ENCODE measurements at regions not wholly inside any gene's neighbourhood (a gene's known extent, or its start where the extent isn't known, plus 50 kb on each side); places are given as distances from the start of the nearest gene placed in this dataset.
"Not testable (repeated sequence)": the region's sequence is repeated elsewhere in the genome, so short reads cannot be mapped to it uniquely, and the experiment has no call there.

DNA sequence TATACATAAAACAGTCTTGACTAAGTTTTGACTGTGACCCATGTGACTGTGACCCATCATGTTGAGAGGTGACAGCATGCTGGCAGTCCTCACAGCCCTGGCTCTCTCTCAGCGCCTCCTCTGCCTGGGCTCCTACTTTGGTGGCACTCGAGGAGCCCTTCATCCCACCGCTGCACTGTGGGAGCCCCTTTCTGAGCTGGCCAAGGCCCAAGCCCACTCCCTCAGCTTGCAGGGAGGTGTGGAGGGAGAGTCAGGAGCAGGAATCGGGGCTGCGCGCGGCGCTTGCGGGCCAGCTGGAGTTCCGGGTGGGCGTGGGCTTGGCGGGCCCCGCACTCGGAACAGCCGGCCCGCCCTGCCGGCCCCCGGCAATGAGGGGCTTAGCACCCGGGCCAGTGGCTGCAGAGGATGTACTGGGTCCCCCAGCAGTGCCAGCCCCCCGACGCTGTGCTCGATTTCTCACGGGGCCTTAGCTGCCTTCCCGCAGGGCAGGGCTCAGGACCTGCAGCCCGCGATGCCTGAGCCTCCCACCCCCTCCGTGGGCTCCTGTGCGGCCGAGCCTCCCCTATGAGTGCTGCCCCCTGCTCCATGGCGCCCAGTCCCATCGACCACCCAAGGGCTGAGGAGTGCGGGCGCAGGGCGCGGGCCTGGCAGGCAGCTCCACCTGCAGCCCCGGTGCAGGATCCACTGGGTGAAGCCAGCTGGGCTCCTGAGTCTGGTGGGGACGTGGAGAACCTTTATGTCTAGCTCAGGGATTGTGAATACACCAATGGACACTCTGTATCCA lies 955.9 kb upstream of the FAT3 start:
- TF ChIP-seq, protein P1, sequence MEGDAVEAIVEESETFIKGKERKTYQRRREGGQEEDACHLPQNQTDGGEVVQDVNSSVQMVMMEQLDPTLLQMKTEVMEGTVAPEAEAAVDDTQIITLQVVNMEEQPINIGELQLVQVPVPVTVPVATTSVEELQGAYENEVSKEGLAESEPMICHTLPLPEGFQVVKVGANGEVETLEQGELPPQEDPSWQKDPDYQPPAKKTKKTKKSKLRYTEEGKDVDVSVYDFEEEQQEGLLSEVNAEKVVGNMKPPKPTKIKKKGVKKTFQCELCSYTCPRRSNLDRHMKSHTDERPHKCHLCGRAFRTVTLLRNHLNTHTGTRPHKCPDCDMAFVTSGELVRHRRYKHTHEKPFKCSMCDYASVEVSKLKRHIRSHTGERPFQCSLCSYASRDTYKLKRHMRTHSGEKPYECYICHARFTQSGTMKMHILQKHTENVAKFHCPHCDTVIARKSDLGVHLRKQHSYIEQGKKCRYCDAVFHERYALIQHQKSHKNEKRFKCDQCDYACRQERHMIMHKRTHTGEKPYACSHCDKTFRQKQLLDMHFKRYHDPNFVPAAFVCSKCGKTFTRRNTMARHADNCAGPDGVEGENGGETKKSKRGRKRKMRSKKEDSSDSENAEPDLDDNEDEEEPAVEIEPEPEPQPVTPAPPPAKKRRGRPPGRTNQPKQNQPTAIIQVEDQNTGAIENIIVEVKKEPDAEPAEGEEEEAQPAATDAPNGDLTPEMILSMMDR (IDR thresholded peaks at IDR 0.05; ENCODE audit: low read depth, low read length): not testable (repeated sequence)
- not testable (repeated sequence) for TF ChIP-seq EZH2phosphoT487 (IDR thresholded peaks at IDR 0.05; ENCODE audit: low read depth)
